PC-9 (cell line): ENCODE measurements at regions not wholly inside any gene's neighbourhood (a gene's known extent, or its start where the extent isn't known, plus 50 kb on each side); places are given as distances from the start of the nearest gene placed in this dataset.

Experiments used
- BruUV-seq: library from RNA; stranded (reverse); fragments of 400-500 nt; replicated peaks from 2 replicates; lab custom pipeline; 2021; lab: Mats Ljungman, UMichigan
- CTCF ChIA-PET: fragments of 300-600 bp; sonication (Branson Sonifier 250); formaldehyde crosslinking; loops from one replicate; lab custom pipeline; 2022; ENCODE audit warnings: antibody characterized with exemption; lab: Charles Lee
- POLR2A ChIA-PET: fragments of 300-600 bp; sonication (Branson Sonifier 250); formaldehyde crosslinking; loops from one replicate; lab custom pipeline; 2022; ENCODE audit warnings: antibody characterized with exemption; ENCODE audit not compliant: unreplicated experiment; lab: Charles Lee
- DNase-seq, 2 experiments: peaks; one replicate each; pipeline versions ENCODE4 v3.0.0 to v3.0.0-alpha.2; 2015 to 2022; ENCODE audit warnings: mixed read lengths in 1 of 2
- H2AFZ ChIP-seq: fragments of 200-600 bp; sonication (generic); 2 replicates; pipeline ENCODE4 v1.8.1; 2017; ENCODE audit warnings: antibody characterized with exemption
- H3F3A ChIP-seq: fragments of 200-600 bp; sonication (generic); 2 replicates; pipeline ENCODE4 v1.8.1; 2017; ENCODE audit warnings: antibody characterized with exemption, mild to moderate bottlenecking, low read depth; ENCODE audit not compliant: insufficient read depth
- H3K27ac ChIP-seq: fragments of 200-600 bp; sonication (generic); 2 replicates; pipeline ENCODE4 v1.6.1; 2016; ENCODE audit warnings: mixed run types
- H3K27me3 ChIP-seq: fragments of 200-600 bp; sonication (generic); 2 replicates; pipeline ENCODE4 v1.6.1; 2016; ENCODE audit warnings: low read depth, mixed run types; ENCODE audit not compliant: insufficient read depth
- H3K36me3 ChIP-seq: fragments of 200-600 bp; sonication (generic); 2 replicates; pipeline ENCODE4 v1.6.1; 2016; ENCODE audit warnings: low read depth, mixed run types
- H3K4me1 ChIP-seq: fragments of 200-600 bp; sonication (generic); replicated peaks from 2 replicates; pipeline ENCODE4 v1.6.1; 2016; ENCODE audit warnings: mixed run types; ENCODE audit not compliant: insufficient read depth
- H3K4me2 ChIP-seq: fragments of 200-600 bp; sonication (generic); 2 replicates; pipeline ENCODE4 v1.6.1; 2017; ENCODE audit warnings: mixed run types
- H3K4me3 ChIP-seq: fragments of 200-600 bp; sonication (generic); 2 replicates; pipeline ENCODE4 v1.6.1; 2016; ENCODE audit warnings: mixed run types
- H3K79me2 ChIP-seq: fragments of 200-600 bp; sonication (generic); 2 replicates; pipeline ENCODE4 v1.6.1; 2017; ENCODE audit warnings: low read depth, mixed run types
- H3K9me2 ChIP-seq: fragments of 200-600 bp; sonication (generic); 2 replicates; pipeline ENCODE4 v1.8.1; 2017; ENCODE audit warnings: mild to moderate bottlenecking; ENCODE audit not compliant: insufficient read depth
- H3K9me3 ChIP-seq: fragments of 200-600 bp; sonication (generic); 2 replicates; pipeline ENCODE4 v1.8.1; 2016; ENCODE audit warnings: low read depth; ENCODE audit not compliant: insufficient read depth
- H4K20me1 ChIP-seq: fragments of 200-600 bp; sonication (generic); 2 replicates; pipeline ENCODE4 v1.8.1; 2017; ENCODE audit not compliant: insufficient read depth
- CTCF ChIP-seq: fragments of 200-600 bp; sonication (generic); conservative IDR thresholded peaks from 2 replicates; pipeline ENCODE4 v1.6.1; 2017; ENCODE audit warnings: mixed run types, antibody characterized with exemption, mild to moderate bottlenecking, moderate library complexity
- EZH2 ChIP-seq: fragments of 200-600 bp; sonication (generic); IDR thresholded peaks from 2 replicates; pipeline ENCODE4 v1.8.0; 2017; ENCODE audit warnings: antibody characterized with exemption, low read depth
- intact Hi-C: fragments of 100-400 bp; cut with micrococcal nuclease; formaldehyde crosslinking; loops from one replicate; pipeline ENCODE4 v1.10.0; 2022; ENCODE audit not compliant: unreplicated experiment

GRCh38 chr1:163670989-163671757 lies 349.4 kb downstream of the NUF2 start:
- DNase-seq: no peak
- Histone ChIP-seq H2AFZ (no peak overlapping the region), H3K4me2 (no peak overlapping the region), H3K9me3 (no peaks in the 10 kb centered on the region), H3K27ac (no peak overlapping the region), H3K9me2 (no peaks in the 10 kb centered on the region), H3K4me1 (no peaks in the 10 kb centered on the region), H4K20me1 (no peaks in the 10 kb centered on the region), H3K27me3 (no peaks in the 10 kb centered on the region), H3K4me3 (no peak overlapping the region), H3K36me3 (no peaks in the 10 kb centered on the region), H3K79me2 (no peaks in the 10 kb centered on the region), H3F3A (no peaks in the 10 kb centered on the region)
- ChIA-PET POLR2A (no interaction called here), CTCF (interaction anchor here (0.6 kb wide), 1 partner anchor 600 kb away, joined by 10 read pairs; no protein-coding TSS in a partner anchor)
- TF ChIP-seq CTCF (no peak), EZH2 (no peak)
- intact Hi-C loops: no loop called here
- BruUV-seq: no TSS peak

GRCh38 chr1:163672976-163673758 lies 351.4 kb downstream of the NUF2 start:
- ChIA-PET CTCF (no interaction called here), POLR2A (no interaction called here)
- no peaks in the 10 kb centered on the region for H3K9me3 ChIP-seq
- no peaks in the 10 kb centered on the region for H3K79me2 ChIP-seq
- DNase-seq: no peak
- no peak overlapping the region for H2AFZ ChIP-seq
- TF ChIP-seq EZH2 (no peak), CTCF (no peak)
- no peak overlapping the region for H3K4me2 ChIP-seq
- H3K36me3 ChIP-seq: no peaks in the 10 kb centered on the region
- H3K27ac ChIP-seq: no peak overlapping the region
- no peak overlapping the region for H3K4me3 ChIP-seq
- H3K9me2 ChIP-seq: no peaks in the 10 kb centered on the region
- no peaks in the 10 kb centered on the region for H3F3A ChIP-seq
- no TSS peak for BruUV-seq
- H4K20me1 ChIP-seq: no peaks in the 10 kb centered on the region
- H3K4me1 ChIP-seq: no peaks in the 10 kb centered on the region
- no peaks in the 10 kb centered on the region for H3K27me3 ChIP-seq
- intact Hi-C loops: no loop called here

GRCh38 chr1:163673759-163674151 lies 352.0 kb downstream of the NUF2 start:
- TF ChIP-seq CTCF (no peak), EZH2 (no peak)
- CTCF ChIA-PET: no interaction called here
- Histone ChIP-seq H3K9me3 (no peaks in the 10 kb centered on the region), H3K27me3 (no peaks in the 10 kb centered on the region), H2AFZ (no peak overlapping the region), H3K4me2 (no peak overlapping the region), H3K9me2 (no peaks in the 10 kb centered on the region), H3K27ac (no peak overlapping the region), H4K20me1 (no peaks in the 10 kb centered on the region), H3K4me1 (no peaks in the 10 kb centered on the region), H3F3A (no peaks in the 10 kb centered on the region), H3K79me2 (no peaks in the 10 kb centered on the region), H3K4me3 (no peak overlapping the region), H3K36me3 (no peaks in the 10 kb centered on the region)
- BruUV-seq: no TSS peak
- intact Hi-C loops: no loop called here
- POLR2A ChIA-PET: no interaction called here
- no peak for DNase-seq
